GM18951 (cell line): ENCODE measurements at regions not wholly inside any gene's neighbourhood (a gene's known extent, or its start where the extent isn't known, plus 50 kb on each side); places are given as distances from the start of the nearest gene placed in this dataset.

Experiments
- POLR2A ChIP-seq: IDR thresholded peaks from 4 replicates; pipeline ENCODE4 v1.6.1; 2011; ENCODE audit warnings: mild to moderate bottlenecking; ENCODE audit not compliant: insufficient read length, insufficient read depth; ENCODE audit errors: extremely low read depth
- in situ Hi-C: fragments of 300-500 bp; cut with MboI; formaldehyde crosslinking; loops from one replicate; pipeline ENCODE4 v1.12.0; 2022; ENCODE audit warnings: low sequenced_read_pairs, mixed read lengths, inconsistent platforms; ENCODE audit not compliant: unreplicated experiment

DNA sequence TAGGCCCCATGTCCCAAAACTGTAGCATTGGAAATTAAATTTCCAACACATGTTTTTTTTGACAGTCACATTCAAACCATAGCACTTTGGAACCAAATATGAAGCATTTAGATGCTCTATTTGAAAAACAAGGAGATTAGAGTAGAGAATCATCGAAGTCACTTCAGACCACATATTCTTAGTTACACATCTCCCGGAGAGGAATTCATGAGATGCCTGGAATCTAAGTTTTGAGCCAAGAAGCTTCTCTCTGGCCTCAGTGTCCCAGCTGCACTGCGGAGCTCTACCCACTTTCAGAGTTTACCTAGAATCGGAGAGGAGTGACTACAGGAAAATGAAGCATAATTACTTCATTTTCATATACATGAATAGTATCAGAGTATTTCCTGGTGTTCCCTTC, 385.9 kb downstream of the TNS1 start:
- in situ Hi-C loops, result no loop called here
- TF ChIP-seq POLR2A, result no peak

DNA sequence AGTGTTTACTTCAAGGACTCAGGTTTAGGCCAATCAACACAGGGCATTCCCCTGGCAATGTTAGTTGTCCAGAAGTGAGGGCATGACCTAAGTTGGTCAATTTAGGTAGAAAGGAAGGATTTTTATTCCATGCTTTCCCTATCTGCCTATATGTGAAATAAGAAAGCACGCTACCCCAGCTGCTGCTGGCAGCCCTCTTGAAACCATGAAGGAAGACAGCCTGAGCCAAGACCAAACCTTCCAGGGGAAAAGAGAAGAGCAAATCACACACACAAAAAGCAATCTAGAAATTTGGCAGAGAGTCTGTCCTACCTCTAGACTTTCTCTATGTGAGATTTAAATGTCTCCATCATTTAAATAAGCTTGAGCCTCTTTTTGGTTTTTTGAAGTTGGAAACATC, 387.6 kb downstream of the TNS1 start:
- in situ Hi-C loops, result no loop called here
- no peak for TF ChIP-seq POLR2A

DNA sequence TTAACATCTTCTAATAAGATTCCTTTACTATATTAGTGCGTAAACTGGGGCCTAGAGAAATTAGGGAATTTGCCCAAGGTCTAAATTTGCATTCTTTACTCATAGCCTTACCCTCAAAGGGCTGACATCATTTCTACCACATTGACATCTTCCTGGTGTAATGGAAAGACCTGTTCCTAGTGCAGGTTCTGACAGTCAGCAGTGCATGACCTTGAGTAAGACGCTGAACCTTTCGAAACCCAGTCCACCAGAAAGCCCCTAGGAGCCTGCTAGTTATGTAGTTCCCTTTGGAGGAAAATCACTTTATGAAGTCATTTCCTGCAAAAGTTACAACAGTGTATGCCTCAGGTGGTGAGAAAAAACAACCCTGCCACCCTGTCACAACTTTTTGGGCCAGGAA, 388.3 kb downstream of the TNS1 start:
- no peak for TF ChIP-seq POLR2A
- in situ Hi-C loops, result no loop called here

DNA sequence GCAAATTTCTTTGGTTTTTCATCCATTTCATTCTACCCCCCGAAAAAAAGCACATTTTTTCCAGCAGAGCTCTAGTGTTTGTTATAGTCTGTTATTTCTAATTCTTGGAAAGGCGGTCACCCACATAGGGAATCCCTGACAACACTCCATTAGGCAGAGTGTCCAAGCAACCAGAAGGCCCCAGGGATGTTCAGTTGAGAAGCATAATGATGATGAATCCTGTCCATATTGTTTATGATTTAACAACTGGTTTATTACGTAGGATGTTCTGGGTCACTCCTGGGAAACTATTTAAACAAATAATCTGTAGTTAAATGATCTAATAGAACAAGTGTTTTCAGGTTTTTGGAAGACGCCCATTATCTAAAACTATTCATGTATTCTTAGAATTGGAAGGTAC, 388.7 kb downstream of the TNS1 start:
- in situ Hi-C loops, result no loop called here

DNA sequence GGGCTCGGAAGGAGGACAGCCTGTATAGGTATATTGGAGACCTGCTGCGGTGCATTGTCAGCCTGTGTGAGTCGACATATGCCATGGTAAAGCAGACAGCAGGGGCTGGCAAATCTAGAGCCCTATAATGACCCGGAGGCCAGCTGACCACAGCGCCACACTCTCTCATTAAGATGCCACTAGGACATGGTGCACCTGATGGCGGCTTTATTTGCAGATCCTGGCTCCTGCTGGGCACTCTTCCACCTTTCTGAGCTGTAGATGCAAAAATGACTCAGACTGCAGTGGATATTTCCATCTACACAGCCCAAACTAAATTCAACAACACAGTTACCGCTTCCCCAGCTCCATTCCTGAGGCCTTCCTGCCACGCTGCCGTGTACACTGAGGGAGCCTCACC, 389.9 kb downstream of the TNS1 start:
- no peak for TF ChIP-seq POLR2A
- in situ Hi-C loops, result no loop called here

More for the DNA sequence above, 388.7 kb downstream of the TNS1 start:
- no peak for TF ChIP-seq POLR2A

DNA sequence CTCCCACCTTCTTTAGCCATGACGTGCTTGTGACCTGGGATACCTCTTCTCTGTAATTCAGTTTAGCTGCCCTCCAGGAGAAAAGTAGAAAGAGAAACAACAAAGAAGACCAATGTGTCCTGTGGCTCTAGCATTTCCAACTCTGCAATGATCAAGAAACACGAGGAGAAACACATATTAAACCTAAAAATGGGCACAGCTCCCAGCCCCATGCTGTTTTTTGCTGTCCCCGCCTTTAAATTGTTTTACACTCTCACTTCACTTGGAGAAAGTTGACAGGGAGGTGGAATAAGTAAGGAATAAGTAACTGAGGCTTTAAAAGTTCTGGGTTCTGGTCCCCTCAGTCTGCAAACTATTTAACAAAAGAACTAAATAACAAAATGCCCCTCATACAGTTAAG, 390.6 kb downstream of the TNS1 start:
- in situ Hi-C loops, result no loop called here

DNA sequence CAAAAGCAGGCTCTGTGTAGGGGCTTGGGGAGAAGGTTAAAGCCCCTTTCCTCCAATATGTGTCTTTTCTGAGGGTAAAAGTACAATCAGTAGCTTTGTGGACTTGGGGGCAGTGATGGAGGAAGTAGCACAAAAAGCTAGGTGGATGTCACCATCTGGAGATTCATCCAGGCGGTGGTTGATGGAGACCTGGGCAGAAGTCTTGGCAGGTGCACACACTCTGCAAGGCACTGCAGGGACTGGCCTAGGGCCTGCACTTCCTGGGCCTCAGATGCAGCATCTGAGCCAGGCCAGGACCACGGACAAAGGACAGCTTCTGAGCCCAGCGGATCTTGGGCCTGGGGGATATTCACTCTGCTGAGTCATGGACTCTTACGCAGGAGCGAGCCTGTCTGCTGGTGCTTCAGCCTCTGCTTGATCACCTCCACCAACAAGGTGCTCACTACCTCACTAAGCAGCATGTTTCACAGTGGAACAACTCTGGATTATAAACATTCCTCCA, 391.1 kb downstream of the TNS1 start:
- in situ Hi-C loops, result no loop called here
- no peak for TF ChIP-seq POLR2A

More for the DNA sequence above, 390.6 kb downstream of the TNS1 start:
- no peak for TF ChIP-seq POLR2A

DNA sequence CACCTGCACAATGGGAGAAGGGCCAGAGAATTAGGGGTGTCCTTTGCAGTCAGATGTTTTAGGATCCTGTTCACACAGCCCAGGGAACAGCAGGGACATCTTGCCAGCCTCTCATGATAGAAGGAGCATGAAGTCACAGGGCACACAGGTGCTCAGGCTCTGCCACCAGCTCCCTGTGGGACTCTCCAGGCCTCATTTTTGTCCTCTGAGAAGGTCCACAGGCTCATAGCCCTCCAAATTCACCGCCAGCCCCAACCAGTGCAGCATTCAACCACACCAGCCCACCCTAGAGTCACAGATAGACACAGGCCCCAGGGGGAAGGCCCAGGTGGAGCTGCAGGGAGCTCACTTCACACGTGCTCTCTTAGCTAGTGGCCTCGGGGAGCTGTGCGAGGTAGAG, 391.7 kb downstream of the TNS1 start:
- in situ Hi-C loops, result no loop called here
- TF ChIP-seq POLR2A, result no peak

DNA sequence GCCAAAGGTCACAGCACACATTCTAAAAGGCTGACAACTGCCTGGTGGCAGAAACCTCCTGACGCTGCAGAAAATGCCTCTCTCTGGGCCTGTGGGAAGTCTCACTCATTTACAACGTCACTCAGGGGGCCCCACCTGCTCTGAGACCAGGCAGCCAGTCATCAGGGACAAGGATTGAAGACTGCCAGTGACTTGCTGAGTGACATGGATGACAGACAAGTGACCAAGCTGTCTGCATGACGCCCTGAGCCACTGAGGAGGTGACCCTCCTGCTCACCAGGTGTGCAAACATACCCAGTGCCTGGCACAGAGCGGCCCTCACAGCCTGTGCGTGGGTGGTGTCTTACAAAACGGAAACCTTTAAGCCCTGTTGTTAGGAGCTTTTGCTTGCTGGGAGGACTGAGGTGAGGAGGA, 392.4 kb downstream of the TNS1 start:
- no peak for TF ChIP-seq POLR2A
- in situ Hi-C loops, result no loop called here

DNA sequence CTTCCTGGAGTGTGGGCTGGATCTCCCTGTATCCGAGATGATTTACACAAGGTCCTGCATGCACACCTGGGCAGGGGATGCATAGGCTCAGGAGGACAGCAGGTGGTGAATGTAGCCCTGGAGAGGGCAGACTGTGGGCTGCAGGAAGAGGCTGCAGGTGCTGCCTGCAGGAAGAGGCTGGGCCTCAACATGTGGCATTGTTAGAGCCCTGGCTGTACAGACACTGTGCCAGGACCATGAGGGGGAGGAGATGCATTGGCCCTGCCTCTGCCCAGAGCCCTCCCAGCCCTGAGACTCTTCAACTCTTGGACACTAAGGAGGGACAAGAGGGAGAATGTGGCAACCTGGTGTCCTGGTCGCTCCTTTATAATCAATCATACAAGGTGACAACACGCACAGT, 392.8 kb downstream of the TNS1 start:
- in situ Hi-C loops, result no loop called here
- no peak for TF ChIP-seq POLR2A

DNA sequence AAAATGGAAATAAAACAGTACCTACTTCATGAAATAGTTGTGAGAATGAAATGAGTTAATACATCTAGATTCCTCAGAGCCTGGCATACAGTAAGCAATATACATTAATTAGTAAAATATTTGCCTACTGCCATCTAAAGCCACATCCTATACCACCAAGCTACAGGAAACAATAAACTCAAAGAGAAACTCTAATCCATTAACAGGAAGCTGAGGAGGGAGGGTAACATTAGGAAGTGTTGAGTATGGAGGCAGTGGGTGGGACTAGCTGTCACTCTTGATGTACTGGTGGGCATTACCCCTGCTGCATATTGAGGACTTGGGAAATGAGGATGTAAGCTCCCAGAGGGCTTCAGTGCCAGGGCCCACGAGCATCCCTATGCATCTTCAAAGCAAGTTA, 396.5 kb downstream of the TNS1 start:
- in situ Hi-C loops, result no loop called here
- no peak for TF ChIP-seq POLR2A

DNA sequence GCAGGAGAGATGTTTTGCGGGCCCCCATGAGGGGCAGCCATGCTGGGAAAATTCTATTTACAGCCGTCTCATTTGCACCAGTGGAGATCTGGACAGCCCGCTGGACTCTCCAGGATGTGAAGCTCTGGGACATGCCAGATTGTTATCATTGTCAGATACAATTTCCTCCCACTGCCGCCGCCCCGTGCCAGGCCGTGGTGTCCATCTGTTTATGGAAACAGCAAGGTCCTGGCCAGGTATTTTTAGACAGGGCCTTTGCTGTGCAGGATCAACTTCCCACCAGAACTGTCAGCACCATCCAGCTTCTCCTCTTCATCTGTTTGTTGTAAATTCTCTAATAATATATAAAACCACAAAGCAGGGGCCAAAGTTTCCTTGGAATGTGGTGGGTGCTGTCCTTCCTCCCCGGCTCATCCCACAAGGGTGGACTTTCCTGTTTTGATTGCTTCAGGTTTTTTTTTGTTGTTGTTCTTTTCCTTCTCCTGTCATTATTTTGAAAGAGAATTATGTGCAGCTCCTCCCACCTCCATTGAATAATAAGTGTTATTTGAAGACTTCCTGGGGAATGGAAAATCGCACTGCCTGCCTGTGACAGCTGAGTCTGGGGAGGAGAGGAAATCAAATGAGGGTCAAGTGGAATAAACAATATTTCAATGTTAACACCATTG, 398.1 kb downstream of the TNS1 start:
- in situ Hi-C loops, result no loop called here
- no peak for TF ChIP-seq POLR2A

DNA sequence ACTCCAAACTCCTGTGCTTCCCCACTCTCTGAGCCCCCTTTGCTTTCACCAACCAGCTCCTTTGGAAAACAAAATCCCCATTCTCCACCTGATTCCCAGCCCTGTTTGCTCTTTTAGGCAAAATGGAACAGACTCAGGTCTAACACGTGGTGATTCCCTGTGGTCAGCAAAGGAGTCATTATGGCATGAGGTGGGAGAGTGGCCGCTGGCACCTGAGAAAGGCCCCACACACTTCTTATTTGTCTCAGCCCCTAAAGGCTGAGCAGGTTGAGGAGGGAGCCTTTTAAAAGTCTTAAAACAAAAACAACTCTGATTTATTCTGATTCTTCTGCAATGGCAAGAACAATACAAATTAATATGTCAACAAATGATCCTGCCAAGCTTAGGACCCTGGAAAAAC, 401.2 kb downstream of the TNS1 start:
- in situ Hi-C loops, result no loop called here
- TF ChIP-seq POLR2A, result no peak

DNA sequence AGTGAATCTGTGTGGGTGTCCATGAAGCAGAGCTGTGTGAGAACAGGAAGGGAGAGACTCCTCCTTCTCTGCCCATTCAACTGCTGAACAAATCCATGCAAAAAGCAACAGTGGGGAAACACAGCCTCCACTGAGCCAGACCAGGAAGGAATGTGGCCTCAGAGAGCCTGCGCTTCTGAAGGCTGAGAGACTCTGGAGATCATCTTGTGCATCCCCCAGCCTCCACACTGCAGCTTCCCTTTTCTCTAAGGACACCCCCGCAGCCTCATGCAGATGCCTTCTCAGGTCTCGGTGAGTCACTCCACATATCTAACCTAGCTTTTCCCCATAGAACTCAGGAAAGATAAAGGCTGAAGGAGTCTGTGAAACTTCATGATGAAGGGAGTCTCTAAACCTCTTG, 402.9 kb downstream of the TNS1 start:
- in situ Hi-C loops, result no loop called here
- no peak for TF ChIP-seq POLR2A

DNA sequence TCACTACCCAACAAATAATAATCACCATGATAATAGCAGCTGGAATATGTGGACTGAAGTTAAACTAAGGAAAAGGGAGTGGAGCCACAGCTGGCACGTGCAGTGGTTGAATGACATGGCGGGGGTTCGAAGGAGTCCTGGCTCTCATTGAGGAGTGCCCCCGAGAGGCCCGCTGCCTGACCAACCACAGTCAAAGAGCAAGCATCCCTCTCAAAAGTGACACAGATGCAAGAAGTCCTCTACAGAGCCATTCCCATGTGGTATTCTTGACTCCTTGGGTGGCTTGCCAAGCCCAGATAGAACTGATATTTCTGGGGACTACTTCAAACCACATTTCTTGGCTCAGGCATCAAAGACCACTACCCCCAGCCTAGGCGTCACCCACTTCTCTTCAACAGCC, 405.1 kb downstream of the TNS1 start:
- in situ Hi-C loops, result no loop called here
- no peak for TF ChIP-seq POLR2A
